ENCODE measurements at regions not wholly inside any gene's neighbourhood (a gene's known extent, or its start where the extent isn't known, plus 50 kb on each side); places are given as distances from the start of the nearest gene placed in this dataset.

DNA sequence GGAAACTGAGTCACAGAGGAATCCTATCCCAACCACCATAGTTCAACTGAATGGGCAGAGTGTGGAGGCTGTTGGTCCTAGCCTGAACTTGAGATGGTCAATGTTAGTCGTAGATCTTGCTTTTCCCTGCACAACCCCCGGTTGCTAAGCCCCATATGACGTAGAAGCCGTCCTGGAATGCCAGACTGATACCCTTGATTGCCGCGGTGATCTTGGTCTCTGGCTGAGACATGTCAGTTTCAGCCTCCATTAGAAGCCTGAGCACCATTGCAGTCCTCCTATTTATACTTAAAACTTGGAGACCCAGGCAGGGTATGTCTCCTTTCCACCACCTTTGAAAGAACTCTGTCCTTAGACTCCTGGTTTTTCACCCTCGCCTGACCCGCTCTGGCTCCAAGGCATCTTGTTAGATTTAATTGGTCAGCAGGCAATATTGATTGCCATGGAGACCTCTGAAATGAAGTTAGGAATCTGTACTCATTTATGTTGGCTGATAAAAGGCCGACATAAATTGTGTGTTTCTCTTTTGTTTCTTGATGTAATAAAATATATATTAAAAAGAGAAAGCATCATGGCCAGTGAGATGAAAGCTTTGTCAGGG, 53.4 kb downstream of the RPLP1 start:
- no peak for FAIRE-seq

DNA sequence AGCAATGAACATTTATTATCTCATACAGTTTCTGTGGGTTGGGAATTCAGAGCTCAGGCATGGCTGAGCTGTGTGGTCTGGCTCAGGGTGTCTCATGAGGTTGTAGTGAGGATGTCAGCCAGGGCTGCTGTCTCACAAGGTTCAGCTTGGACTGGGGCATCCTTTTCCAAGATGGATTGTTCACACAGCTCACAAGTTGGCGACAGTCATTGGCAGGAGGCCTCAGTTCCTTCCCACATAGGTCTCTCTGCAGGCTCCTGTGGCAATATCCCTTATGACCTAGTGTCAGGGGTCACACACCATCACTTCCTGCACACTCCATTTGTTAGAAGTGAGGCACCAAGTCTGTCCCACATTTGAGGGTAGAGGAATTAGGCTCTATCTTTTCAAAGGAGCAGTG, 56.0 kb downstream of the RPLP1 start:
- no peak for FAIRE-seq

DNA sequence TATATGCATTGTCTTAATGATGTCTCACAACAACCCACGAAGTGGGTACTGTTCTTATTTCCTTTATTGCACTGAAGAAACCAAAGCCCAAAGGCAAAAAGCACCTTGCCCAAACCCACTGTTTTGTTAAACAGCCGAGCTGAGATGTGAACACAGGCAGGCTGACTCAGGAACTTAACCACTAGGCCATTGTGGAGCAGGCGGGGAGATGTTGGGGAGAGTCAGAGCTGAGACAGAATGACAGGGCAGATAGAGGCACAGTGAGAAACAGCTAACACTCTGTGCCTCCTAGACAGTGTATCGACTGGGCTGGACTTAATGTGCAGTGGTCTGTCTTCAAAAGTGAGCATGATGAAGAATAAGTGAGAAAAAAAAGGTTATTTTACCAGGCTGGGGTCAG, 56.5 kb downstream of the RPLP1 start:
- no peak for FAIRE-seq

DNA sequence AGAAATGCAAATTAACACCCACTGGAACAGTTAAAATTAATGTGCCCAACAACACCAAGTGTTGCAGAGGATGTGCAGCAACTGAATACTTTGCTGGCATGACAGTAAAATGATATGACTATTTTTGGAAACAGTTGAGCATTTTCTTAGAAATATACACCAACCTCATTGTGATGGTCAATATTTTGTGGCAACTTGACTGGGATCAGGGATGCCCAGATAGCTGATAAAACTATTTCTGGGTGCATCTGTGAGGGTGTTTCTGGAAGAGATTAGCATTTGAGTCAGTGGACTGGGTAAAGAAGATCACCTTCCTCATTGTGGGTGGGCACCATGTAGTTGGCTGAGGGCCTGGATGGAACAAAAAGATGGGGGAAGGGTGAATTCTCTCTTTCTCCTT, 57.9 kb downstream of the RPLP1 start:
- no peak for FAIRE-seq

DNA sequence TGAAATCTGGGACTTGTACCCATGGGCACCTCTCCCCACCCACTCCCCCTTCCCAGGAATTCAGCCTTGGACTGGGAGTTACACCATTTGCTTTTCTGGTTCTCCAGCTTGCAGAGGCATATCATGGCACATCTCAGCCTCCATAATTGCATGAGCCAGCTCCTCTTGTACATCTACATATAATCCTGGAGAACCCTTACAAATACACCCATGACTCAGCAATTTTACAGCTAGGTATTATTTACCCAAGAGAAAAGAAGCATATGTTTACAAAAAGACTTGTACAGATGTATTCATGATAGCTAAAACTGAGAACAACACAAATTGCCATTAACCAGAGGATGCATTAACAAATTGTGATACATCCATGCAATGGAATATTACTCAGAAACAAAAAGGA, 58.4 kb downstream of the RPLP1 start:
- no peak for FAIRE-seq

DNA sequence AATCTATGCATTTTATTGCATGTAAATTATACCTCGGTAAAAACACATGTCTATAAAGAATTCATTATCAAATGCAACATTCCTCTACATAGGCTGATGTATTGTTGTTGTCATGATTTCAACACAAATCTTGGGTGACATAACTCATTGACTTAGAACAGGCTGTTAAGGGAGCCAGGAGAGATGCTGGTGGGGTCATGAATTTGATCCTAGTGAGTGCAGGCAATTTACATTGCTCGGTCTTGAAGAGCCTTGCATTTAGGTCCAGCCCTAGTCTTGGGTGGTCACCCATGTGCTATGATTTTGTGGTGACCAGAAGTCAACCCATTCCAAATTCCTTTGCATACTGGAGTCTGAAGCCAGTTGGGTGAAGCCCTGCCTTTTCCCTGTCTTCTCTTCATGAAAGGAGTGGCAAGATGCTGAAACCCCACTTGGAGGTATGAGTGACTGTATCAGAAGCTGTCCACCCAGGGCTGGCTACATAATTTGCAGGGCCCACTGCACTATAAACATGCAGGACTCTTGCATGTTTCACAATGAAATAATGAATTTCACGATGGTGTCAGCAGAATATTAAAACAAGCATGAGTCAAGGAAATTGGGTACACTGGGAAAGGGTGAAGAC, 59.2 kb downstream of the RPLP1 start:
- FAIRE-seq = no peak

DNA sequence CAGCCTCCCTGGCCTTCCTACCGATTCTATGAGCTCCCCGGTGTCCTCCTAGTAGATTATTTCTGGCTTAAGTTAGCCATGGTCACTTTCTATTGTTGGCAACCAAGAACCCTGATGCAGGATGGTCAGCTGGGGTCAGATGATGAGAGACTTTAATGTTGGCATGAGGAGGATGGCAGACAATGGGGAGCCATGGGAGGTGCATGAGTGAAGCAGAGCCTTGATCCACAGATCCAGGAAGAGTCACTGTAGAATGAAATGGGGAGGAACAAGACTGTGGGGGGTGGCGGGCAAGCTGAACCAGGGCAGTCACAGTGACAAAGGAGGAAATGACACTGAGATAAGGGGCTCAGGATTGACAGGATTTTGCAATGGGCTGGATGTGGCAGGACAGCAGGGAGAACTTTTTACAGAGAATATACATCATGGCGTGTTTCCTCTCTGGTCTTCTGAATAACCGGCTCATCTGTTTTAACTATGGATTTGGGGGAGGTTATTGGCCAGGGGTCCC, 60.9 kb downstream of the RPLP1 start:
- no peak for FAIRE-seq

DNA sequence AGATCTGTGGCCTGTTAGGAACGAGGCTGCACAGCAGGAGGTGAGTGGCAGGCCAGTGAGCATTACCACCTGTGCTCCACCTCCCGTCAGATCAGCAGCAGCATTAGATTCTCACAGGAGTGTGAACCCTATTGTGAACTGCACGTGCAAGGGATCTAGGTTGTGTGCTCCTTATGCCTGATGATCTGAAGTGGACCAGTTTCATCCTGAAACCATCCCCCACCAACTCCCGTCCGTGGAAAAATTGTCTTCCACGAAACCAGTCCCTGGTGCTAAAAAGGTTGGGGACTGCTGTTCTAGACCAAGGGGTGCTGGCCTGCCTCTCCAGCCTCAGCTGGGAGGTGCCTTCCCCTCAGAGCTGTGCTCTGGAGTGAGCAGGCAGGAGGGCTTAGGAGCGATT, 61.4 kb downstream of the RPLP1 start:
- FAIRE-seq = no peak

DNA sequence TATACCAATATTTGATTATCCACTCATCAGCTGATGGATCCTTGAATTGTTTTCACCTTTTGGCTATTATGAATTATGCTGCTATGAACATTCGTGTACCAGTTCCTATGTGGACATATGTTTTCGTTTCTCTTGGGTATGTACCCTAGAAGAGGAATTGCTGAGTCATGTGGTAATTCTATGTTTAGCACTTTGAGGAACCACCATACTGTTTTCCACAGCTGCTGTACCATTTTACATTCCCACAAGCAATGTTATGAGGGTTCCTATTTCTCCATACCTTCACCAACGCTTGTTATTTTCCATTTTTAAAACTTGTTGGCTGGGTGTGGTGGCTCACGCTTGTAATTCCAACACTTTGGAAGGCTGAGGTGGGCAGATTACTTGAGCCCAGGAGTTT, 62.9 kb downstream of the RPLP1 start:
- FAIRE-seq = no peak

DNA sequence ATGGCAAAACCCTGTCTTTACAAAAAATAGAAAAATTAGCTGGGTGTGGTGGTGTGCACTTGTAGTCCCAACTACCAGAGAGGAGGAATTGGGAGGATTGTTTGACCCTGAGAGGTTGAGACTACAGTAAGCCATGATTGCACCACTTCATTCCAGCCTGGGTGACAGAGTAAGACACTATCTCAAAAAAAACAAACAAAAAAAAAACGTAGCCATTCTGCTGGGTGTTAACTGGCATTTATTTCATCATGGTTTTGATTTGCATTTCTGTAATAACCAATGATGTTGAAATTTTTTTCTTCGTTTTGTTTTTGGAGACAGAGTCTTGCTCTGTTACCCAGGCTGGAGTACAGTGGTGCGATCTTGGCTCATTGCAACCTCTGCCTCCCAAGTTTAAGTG, 63.3 kb downstream of the RPLP1 start:
- no peak for FAIRE-seq

DNA sequence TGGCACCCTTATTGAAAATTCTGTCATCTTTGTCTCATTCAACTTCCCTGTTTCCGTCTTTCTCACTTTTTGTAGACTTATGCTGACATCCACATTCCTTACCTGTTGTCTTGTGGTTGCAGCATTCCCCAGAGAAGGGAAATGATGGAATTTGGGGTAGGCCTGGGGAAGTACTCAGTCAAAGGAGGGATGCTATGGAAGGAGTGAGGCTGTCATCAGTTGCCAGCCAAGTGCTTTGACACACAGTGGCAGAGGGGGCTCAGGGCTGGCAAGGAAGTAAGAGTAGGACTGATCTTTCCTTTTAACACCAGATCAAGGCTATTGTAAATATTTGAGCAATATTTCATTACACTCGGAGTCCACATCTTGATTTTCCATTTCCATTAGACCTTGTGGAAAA, 64.4 kb downstream of the RPLP1 start:
- FAIRE-seq = no peak

DNA sequence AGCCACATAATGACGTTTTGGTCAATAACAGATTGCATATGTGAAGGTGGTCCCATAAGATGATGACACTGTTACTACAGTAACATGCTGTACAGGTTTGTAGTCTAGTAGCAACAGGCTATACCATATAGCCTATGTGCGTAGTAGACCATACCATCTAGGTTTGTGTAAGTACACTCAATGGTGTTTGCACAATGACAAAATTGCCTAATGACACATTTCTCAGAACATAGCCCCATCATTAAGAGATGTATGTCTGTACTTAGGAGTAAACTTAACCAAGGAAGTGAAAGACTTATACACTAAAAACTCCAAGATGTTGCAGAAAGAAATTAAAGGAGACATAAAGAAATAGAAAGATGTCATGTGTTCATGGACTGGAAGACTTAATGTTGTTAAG, 66.2 kb downstream of the RPLP1 start:
- no peak for FAIRE-seq

DNA sequence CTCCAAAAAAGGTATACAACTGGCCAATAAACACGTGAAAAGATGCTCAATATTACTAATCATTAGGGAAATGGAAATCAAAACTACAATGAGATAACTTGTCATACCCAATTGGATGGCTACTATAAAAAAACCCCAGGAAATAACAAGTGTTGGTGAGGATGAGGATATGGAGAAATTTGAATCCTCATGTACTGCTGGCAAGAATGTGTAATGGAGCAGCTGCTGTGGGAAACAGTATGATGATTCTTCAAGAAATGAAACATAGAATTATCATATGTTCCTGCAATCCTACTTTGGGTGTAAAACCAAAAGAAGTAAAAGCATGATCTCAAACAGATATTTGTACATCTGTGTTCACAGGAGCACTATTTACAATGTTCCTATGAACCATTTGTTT, 67.4 kb downstream of the RPLP1 start:
- no peak for FAIRE-seq

DNA sequence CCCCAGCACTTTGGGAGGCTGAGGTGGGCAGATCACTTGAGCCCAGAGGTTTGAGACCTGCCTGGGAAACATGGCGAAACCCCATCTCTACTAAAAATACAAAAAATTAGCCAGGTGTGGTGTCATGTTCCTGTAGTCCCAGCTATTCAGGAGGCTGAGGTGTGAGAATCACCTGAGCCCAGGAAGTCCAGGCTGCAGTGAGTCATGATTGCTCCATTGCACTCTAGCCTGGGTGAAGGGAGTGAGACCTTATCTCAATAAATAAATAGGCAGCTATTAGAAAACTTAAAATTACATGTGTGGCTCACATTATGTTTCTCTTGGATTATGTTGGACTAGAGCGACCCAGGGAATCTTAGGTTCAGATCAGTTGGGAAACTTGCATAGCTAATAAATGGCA, 69.7 kb downstream of the RPLP1 start:
- FAIRE-seq = no peak

DNA sequence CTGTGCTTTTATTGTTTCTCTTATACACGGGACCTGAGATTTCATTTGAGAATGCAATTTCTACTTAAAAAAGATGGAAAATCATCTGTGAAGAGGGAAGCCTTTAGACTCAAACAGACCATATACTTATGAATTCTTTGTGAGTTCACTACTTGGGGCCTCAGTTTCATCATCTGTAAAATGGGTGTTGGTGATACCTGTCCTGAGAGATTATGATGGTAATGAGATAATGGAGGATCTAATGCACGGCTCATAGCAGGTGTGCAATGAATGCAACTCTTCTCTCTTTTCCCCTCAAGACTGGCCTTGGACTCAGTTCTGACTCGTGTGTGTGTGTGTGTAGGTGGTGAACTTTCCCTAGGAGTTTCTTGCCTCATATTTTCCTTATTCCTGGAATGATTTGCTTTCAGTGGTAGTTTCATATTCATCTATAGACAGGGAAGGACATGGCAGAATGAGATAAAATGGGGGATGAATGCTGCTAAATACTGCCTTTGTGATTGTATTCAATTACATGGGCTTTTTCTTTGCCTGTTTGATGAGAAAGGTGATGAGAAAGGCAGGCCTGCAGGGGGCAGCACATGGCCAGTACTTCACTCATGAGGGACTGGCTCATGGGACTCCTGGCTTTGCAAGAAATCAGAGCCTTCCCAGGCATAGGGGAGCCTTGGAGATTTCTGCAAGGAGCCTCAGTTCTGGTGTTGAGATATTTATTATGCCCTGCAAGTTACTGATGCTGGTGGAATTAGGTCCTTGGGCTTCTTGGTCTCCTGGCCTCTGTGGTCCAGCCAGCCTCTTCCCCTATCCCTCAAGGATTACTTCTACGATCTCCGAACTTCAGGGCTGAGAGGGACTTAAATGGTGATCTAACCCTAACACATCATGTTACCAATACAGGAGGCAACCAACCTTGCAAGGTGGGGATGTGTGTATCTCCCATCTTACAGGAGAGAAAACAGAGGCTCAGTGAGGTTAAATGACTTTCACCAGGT, 70.7 kb downstream of the RPLP1 start:
- FAIRE-seq = no peak

DNA sequence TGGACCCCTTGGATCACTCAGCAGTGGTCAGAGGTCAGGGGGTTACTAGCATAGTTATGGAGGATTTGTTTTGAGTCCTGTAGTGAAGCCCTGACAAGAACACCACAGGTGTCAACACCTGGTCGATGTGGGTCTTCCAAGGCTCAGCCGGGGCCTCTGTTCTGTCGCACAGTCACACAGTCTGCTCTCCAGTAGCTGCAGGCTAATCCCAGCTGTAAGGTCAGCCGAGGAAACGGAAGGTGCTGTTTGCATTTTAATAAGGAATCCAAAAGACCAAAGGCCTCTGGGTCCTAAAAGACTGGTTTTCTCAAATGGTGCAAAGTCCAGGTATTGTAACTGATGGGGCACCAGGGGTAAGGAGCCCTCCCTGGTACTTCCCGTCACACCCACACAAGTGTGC, 71.7 kb downstream of the RPLP1 start:
- FAIRE-seq = no peak

DNA sequence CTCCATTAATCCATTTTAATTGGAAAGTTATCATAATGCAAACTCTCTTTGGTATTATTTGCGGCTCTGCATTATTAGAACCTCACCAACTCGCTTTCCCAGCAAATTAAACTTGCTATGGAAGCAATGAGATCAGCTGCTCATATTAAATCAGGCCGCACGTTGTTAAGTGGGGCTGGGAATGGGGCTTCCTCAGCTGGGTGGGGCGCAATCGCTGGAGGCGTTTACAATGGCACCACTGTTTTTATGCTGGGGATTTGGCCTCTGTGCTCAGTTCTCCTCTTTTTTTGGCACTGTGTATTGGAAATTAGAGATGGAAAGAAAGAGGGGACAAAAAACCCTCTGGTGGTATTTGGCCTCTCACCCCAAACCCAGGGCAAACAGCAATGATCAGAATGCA, 72.2 kb downstream of the RPLP1 start:
- no peak for FAIRE-seq

DNA sequence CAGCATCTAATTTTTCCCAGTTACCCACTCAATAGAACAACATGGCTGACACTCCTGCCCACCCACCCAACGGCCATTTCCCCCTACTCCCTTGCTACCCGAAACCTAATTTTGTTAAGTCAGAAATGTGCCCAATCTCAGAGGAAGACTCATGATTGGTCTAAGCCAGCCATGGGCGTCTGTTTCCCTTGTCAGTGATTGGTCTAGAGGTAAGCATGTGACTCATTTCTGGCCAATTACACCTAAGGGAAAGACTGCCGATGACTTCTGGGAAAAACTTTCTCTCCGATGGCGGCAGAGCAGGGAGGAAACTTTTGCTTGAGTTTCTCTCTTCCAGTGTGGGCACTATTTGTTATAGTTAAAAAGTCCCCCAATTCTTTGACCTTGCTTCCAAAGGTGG, 72.9 kb downstream of the RPLP1 start:
- FAIRE-seq = no peak

DNA sequence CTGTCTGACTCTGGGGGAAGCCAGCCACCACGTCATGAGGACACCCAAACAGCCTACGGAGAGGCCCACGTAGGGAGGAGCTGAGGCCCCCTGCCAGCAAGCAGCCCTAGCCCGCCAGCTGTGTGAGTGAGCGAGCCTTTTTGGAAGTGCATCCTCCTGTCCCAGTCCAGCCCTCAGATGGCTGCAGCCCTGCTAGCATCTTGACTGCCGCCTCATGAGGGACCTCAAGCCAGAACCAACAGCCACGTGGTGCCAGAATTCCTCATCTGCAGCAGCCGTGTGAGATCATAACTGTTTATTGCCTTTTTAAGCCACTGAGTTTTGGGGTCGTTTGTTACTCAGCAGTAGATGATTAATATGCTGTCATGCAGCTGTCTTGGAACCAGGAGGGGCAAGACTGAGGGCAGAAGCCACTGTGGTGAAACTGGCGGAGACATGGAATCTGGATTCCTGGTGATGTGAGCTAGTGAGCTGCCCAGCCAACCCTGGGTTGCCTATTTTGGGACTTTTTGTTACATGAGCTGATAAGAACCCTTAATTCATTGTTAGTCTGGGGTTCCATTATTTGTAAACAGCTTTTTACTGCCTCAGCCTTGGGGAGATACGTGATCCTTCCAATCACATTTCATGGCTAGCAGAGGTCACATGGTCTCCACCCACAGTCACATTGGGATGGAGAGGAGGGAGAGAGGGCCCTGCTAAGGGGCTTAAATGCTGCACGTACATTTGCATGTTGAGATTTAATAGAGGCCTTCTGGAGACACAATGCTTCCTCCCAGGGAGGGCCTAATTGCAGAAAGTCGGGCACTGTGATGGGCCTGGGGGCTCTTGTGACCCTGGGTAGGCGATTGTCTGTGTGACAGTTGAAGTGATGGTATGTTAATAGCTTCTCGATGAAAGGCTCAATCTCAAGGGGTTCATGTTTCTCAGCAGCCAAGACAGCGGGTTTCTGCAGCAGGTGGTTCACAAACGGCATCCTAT, 73.8 kb downstream of the RPLP1 start:
- no peak for FAIRE-seq

DNA sequence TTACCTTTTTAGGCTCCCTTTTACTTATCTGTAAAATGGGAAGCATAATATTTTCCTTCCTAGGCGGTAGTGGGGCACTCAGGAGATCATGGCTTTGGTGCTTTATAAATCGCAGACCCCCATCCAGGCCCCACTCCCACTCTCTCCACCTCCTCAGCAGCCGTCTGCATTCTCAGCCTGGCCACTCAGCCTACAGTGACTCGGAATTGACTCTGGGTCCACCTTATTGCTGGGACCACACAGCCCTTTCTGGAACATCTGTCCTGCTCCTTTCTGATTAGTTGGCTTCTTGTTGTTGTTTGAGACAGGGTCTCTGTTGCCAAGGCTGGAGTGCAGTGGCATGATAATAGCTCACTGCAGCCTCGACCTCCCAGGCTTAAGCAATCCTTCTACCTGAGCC, 76.5 kb downstream of the RPLP1 start:
- FAIRE-seq = no peak

DNA sequence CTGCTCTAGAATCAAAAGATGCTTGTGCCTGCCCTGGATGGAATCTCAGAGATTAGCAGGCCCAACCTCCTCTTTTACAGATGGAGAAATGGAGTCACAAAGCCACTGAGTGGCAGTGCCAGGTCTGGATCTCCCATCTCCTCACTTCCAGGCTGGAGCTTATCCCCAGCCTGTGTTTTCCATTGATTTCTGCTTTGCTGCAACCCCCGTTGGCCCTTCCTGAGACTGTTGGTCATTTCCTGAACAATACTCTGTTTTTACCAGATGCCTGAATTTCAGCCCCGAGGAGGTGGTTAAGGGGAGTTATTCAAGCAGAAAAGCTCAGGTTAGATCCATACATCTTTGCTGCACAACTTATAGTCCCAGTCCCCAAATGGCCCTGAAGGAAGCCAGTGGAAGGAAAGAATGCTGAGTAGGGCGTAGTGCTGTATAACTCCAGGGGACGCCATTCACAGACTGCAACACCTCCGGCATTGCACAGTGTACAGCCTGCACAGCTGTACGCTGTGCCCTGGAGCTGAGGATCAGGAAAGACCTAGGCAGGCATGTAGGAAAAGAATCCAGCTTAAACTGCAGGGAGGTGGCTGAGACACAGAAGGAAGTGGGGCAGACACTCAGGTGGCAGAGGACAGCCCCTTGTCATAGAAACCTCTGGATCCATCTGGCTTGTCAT, 77.5 kb downstream of the RPLP1 start:
- no peak for FAIRE-seq
